Prostate gland (tissue), 2 donors: ENCODE measurements at regions not wholly inside any gene's neighbourhood (a gene's known extent, or its start where the extent isn't known, plus 50 kb on each side); places are given as distances from the start of the nearest gene placed in this dataset.

Source experiments
- CTCF ChIP-seq, 4 experiments: fragments of 200-600 bp in 2 of 4; fragments of 450-650 bp in 2 of 4; sonication (generic) in 2 of 4; IDR thresholded peaks; 1 replicate in 3 of 4; 2 replicates in 1 of 4; pipeline ENCODE4 v1.5.1; 2016 to 2019; ENCODE audit warnings: antibody characterized with exemption in 4 of 4, mild to moderate bottlenecking in 2 of 4, moderate library complexity in 2 of 4
- POLR2A ChIP-seq: fragments of 450-650 bp; IDR thresholded peaks from one replicate; pipeline ENCODE4 v1.6.1; 2016; ENCODE audit warnings: antibody characterized with exemption, mild to moderate bottlenecking
- POLR2AphosphoS5 ChIP-seq: sonication (generic); formaldehyde crosslinking; IDR thresholded peaks from one replicate; pipeline ENCODE4 v1.6.1; 2017; ENCODE audit warnings: antibody characterized with exemption

- TF ChIP-seq CTCF (IDR thresholded peaks at IDR 0.05) (no peak), POLR2A (no peak), POLR2AphosphoS5 (no peak)
Observed at GRCh38 chr20:57032847-57033246, 233.6 kb downstream of the BMP7 start.
